ENCODE measurements at regions not wholly inside any gene's neighbourhood (a gene's known extent, or its start where the extent isn't known, plus 50 kb on each side); places are given as distances from the start of the nearest gene placed in this dataset.

DNA sequence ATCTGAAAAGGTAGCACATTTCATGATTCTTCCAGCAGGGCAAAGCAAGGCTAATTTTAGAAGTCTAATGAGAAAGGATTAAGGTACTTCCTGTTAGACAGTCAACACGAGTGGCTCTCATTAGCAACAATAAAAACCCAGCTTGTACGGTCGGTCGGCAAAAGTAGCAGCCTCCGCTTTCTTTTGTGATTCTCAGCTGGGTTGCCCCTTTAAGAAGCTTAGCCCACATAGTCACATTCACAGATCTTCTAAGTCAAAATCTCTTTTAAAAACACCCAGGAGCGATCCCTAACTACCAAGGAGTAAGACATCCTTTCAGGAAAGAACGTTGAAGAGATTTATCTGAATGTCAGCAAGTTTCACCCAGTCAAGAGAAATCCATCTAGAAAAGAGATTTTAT is 684.8 kb downstream of the DIAPH3 start:
- no peak for TF ChIP-seq EP300 (IDR thresholded peaks at IDR 0.05)
- TF ChIP-seq, protein P1, sequence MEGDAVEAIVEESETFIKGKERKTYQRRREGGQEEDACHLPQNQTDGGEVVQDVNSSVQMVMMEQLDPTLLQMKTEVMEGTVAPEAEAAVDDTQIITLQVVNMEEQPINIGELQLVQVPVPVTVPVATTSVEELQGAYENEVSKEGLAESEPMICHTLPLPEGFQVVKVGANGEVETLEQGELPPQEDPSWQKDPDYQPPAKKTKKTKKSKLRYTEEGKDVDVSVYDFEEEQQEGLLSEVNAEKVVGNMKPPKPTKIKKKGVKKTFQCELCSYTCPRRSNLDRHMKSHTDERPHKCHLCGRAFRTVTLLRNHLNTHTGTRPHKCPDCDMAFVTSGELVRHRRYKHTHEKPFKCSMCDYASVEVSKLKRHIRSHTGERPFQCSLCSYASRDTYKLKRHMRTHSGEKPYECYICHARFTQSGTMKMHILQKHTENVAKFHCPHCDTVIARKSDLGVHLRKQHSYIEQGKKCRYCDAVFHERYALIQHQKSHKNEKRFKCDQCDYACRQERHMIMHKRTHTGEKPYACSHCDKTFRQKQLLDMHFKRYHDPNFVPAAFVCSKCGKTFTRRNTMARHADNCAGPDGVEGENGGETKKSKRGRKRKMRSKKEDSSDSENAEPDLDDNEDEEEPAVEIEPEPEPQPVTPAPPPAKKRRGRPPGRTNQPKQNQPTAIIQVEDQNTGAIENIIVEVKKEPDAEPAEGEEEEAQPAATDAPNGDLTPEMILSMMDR (IDR thresholded peaks at IDR 0.05) = no peak

All from gastroesophageal sphincter (tissue), 3 donors.